ENCODE measurements at regions not wholly inside any gene's neighbourhood (a gene's known extent, or its start where the extent isn't known, plus 50 kb on each side); places are given as distances from the start of the nearest gene placed in this dataset.
"Not testable (repeated sequence)": the region's sequence is repeated elsewhere in the genome, so short reads cannot be mapped to it uniquely, and the experiment has no call there.

DNA sequence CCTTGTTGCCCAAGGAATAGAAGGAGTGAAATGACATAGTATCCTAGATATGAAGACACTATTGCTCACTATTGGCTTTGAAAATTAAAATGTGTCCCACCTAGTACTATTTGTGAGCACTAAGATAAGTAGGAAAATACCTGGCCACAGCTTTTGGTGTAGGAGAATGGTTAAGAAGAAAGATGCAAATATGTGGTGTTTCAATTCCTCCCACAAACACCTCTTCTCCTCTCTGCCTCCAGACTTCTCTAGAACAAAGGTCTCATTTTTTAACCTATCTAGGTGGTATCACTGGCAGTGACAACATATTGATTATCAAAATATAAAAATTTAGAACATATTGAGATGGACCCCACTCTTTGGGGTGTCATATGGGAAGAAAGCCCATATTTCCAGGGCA, 929.9 kb upstream of the FANCL start:
- TF ChIP-seq, protein P1, sequence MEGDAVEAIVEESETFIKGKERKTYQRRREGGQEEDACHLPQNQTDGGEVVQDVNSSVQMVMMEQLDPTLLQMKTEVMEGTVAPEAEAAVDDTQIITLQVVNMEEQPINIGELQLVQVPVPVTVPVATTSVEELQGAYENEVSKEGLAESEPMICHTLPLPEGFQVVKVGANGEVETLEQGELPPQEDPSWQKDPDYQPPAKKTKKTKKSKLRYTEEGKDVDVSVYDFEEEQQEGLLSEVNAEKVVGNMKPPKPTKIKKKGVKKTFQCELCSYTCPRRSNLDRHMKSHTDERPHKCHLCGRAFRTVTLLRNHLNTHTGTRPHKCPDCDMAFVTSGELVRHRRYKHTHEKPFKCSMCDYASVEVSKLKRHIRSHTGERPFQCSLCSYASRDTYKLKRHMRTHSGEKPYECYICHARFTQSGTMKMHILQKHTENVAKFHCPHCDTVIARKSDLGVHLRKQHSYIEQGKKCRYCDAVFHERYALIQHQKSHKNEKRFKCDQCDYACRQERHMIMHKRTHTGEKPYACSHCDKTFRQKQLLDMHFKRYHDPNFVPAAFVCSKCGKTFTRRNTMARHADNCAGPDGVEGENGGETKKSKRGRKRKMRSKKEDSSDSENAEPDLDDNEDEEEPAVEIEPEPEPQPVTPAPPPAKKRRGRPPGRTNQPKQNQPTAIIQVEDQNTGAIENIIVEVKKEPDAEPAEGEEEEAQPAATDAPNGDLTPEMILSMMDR (conservative IDR thresholded peaks at IDR 0.05; ENCODE audit: low read depth, low read length) = no peak
- no peak overlapping the region for H3K4me3 ChIP-seq (ENCODE audit: low read length)
- DNase-seq (ENCODE audit: low read depth) = no peak

DNA sequence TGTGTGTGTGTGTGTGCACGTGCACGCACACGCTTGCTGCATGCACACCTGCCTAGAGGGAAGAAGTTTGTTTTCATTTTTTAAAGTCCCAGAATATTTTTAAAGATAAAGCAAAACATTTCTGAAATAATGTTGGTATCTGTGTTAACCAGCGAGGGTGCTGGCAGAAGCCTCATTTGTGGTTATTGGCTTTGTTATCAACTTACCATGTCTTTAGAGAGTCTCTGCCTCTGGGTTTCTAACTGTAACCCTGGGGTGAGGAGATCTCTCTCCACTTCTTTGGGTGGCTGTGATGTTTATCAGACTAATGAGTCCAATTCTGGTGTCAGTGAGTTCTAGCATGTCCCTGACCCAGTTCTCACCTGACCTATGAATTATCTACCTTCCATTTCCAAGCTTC, 927.6 kb upstream of the FANCL start:
- no peak overlapping the region for H3K4me3 ChIP-seq (ENCODE audit: low read length)
- DNase-seq (ENCODE audit: low read depth) = no peak
- TF ChIP-seq, protein P1 (conservative IDR thresholded peaks at IDR 0.05; ENCODE audit: low read depth, low read length) = no peak

DNA sequence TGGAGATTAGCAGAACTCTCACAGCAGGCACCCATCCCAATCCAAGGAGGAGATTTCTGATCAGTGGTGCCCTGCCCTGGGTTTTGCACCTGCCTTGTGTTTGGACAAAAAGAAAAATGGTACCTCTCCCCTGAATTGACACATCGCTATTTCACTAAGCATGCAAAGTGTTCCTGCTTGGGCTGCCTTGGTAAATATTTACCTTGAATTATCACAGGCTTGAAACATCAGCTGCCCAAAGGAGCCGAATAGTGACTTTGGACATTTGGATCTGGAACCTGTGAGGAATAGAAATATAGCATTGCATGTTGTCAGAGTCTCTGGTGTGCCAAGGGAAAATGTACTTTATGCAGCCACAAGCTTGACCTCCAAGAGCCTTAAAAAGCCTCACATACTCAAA, 926.4 kb upstream of the FANCL start:
- H3K4me3 ChIP-seq (ENCODE audit: low read length) = no peak overlapping the region
- no peak for DNase-seq (ENCODE audit: low read depth)
- TF ChIP-seq, protein P1 (conservative IDR thresholded peaks at IDR 0.05; ENCODE audit: low read depth, low read length) = no peak

DNA sequence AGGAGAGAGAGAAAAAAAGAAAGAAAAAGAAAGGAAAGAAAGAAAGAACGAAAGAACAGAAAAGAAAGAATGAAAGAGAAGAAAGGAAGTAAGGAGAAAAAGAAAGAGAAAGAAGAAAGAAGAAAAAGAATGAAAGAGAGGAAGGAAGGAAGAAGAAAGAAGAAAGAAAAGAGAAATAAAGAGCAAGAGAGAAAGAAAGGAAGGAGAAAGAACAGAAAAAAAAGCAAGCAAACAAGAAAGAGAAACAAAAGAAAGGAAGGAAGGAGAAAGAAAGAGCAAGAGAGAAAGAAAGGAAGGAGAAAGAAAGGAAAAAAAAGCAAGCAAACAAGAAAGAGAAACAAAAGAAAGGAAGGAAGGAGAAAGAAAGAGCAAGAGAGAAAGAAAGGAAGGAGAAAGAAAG, 916.8 kb upstream of the FANCL start:
- DNase-seq (ENCODE audit: low read depth); H3K4me3 ChIP-seq (ENCODE audit: low read length): not testable (repeated sequence)

DNA sequence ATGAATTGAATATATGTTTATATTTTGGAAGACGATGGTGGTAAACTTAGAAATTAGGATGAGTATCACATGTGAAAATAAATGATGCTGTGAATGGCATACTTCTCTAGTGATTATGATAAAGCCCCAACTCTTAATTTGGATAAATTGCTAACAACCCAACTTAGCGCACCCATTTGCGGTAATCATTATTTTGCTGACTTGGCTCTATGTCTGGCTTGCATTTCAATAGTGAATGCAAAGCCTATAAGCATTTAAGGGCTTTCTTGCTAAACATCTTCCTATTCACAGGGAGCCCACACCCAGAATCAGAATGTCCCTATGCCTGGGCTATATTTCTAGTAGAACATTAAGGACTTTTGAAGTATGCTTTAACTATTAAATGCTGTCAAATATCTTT, 910.7 kb upstream of the FANCL start:
- no peak overlapping the region for H3K4me3 ChIP-seq (ENCODE audit: low read length)
- no peak for DNase-seq (ENCODE audit: low read depth)
- TF ChIP-seq, protein P1 (conservative IDR thresholded peaks at IDR 0.05; ENCODE audit: low read depth, low read length) = no peak

DNA sequence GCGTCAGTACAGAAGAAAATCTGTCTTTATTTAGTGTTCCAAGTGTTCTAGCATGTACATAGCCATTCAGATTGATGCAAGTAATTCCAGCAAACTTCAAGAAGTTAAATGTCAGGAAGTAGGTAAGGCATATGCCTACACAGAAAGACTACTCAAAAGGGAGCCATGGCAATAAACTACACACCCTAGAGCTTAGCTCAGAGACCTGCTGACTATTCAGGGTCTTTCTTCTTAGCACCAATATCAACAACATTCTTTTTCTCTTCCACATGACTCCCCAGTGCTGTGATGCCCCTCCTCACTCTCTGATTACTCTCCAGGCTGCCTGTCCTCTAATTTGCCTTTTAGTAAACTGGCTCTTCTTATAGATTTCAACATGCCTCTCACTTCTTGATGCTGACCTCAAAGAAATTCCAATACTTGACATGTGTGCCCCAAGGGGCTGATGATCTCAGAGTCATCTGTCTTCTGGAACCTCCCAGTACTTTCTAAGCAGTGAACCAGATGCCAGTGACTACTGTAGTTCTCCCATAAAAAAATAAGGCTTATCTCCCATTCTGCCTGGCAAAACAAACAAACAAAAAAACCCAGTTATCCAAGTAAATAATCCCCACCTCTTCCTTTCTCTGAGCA, 909.2 kb upstream of the FANCL start:
- no peak for DNase-seq (ENCODE audit: low read depth)
- H3K4me3 ChIP-seq (ENCODE audit: low read length) = no peak overlapping the region
- TF ChIP-seq, protein P1 (conservative IDR thresholded peaks at IDR 0.05; ENCODE audit: low read depth, low read length) = no peak

DNA sequence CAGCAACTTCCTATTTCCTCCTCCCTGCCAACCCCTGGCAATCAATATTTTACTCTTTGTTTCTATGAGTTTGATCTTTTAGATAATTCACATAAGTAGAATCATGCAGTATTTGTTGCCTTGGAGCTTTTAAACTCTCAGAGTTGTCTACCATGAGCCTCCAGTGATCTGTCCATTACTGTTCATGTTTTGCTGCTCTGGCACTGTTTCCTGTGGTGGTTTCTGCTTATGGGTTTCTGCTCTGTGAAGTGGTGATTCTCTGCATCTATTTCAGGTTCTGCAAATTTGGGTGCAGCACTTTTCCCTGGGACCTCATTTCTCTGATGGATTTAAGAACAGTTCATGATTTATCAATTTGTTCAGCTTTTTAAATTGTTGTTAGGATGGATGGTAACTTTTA, 908.1 kb upstream of the FANCL start:
- H3K4me3 ChIP-seq (ENCODE audit: low read length) = no peak overlapping the region
- no peak for DNase-seq (ENCODE audit: low read depth)
- TF ChIP-seq, protein P1 (conservative IDR thresholded peaks at IDR 0.05; ENCODE audit: low read depth, low read length) = no peak

DNA sequence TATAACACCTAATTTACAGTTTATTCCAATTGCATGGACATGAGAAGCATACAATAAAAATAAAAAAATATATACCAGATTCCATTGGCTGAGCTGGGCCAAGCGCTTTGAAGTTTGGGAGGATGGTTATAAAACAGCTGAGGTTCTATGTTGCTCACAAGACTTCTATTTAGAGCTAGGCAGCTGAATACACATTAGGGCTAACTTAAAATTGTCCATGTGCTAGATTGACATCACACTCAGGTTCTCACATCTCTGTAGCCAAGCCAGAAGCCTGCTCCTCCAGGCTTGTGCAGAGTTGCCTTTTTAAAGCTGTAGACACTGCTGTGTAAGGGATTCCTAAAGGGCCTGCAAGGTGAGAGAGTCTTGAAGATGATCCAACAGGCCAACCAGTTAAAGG, 871.1 kb upstream of the FANCL start:
- no peak overlapping the region for H3K4me3 ChIP-seq (ENCODE audit: low read length)
- no peak for DNase-seq (ENCODE audit: low read depth)
- TF ChIP-seq, protein P1 (conservative IDR thresholded peaks at IDR 0.05; ENCODE audit: low read depth, low read length) = no peak

Data from retinal pigment epithelial cell (primary cell).